GM12878 (cell line): ENCODE measurements at regions not wholly inside any gene's neighbourhood (a gene's known extent, or its start where the extent isn't known, plus 50 kb on each side); places are given as distances from the start of the nearest gene placed in this dataset.

Experiments
- ATAC-seq: fragments of 200-7000 bp; cut with Tn5 transposase; 3 replicates; pipeline ENCODE4 v1.9.1; 2020; ENCODE audit warnings: mild to moderate bottlenecking, moderate library complexity
- BruUV-seq: library from RNA; stranded (reverse); fragments of 400-500 nt; replicated peaks from 2 replicates; lab custom pipeline; 2021; lab: Mats Ljungman, UMichigan
- CTCF ChIA-PET: fragments of 300-600 bp; sonication (Branson Sonifier 250); formaldehyde crosslinking; extraction: SDS; loops from one replicate; lab custom pipeline; 2021; ENCODE audit warnings: inconsistent platforms; lab: Yijun Ruan, JAX
- POLR2A ChIA-PET: fragments of 350-600 bp; formaldehyde crosslinking; extraction: SDS; loops from one replicate; lab custom pipeline; 2021; ENCODE audit warnings: inconsistent platforms; lab: Charles Lee
- RAD21 ChIA-PET: fragments of 300-600 bp; sonication (Branson Sonifier 250); formaldehyde crosslinking; loops from one replicate; lab custom pipeline; 2023; ENCODE audit warnings: antibody characterized with exemption; ENCODE audit not compliant: unreplicated experiment; lab: Charles Lee
- SMC1A ChIA-PET: fragments of 300-600 bp; sonication (Branson Sonifier 250); formaldehyde crosslinking; loops from one replicate; lab custom pipeline; 2023; ENCODE audit not compliant: unreplicated experiment, uncharacterized antibody; lab: Charles Lee
- DNase-seq: peaks from one replicate; pipeline ENCODE4 v3.0.0-alpha.2; 2011; ENCODE audit warnings: low read depth, low spot score
- FAIRE-seq: peaks from 3 replicates; lab custom pipeline; 2011; peaks lifted over from hg19 to GRCh38; lab: Jason Lieb, UNC
- H2AFZ ChIP-seq: 2 replicates; pipeline ENCODE4 v1.6.0; 2011; ENCODE audit warnings: low read depth, low read length, control low read depth; ENCODE audit not compliant: control insufficient read depth
- H3K27ac ChIP-seq: 2 replicates; pipeline ENCODE4 v1.5.1; 2011; ENCODE audit warnings: control low read depth; ENCODE audit not compliant: control insufficient read depth, insufficient read depth
- H3K27me3 ChIP-seq, 2 experiments: replicated peaks in 1 of 2; 2 replicates each; pipeline versions ENCODE4 v1.6.0 to v1.6.1; 2011; ENCODE audit warnings: low read length in 1 of 2; ENCODE audit not compliant: control insufficient read depth in 2 of 2, insufficient read depth in 2 of 2
- H3K36me3 ChIP-seq, 2 experiments: 2 replicates each; pipeline ENCODE4 v1.5.1; 2011; ENCODE audit warnings: low read length in 1 of 2; ENCODE audit not compliant: control insufficient read depth in 2 of 2, insufficient read depth in 2 of 2
- H3K4me1 ChIP-seq: 2 replicates; pipeline ENCODE4 v1.6.1; 2011; ENCODE audit warnings: mild to moderate bottlenecking, low read length, moderate library complexity, mixed read lengths; ENCODE audit not compliant: control insufficient read depth, insufficient read depth
- H3K4me2 ChIP-seq: 2 replicates; pipeline ENCODE4 v1.6.0; 2011; ENCODE audit warnings: control low read depth; ENCODE audit not compliant: control insufficient read depth, insufficient read depth
- H3K4me3 ChIP-seq: fragments of 200-600 bp; sonication (generic); 2 replicates; pipeline ENCODE4 v1.5.1; 2016
- H3K79me2 ChIP-seq: 2 replicates; pipeline ENCODE4 v1.6.0; 2011; ENCODE audit warnings: low read length; ENCODE audit not compliant: control insufficient read depth, insufficient read depth
- H3K9ac ChIP-seq: 2 replicates; pipeline ENCODE4 v1.8.0; 2011; ENCODE audit warnings: low read length, control low read depth, mixed read lengths; ENCODE audit not compliant: control insufficient read depth, insufficient read depth
- H3K9me3 ChIP-seq: replicated peaks from 3 replicates; pipeline ENCODE4 v1.5.1; 2011; ENCODE audit warnings: mild to moderate bottlenecking, low read length; ENCODE audit not compliant: control insufficient read depth, insufficient read depth
- H4K20me1 ChIP-seq: 2 replicates; pipeline ENCODE4 v1.6.0; 2011; ENCODE audit not compliant: control insufficient read depth, insufficient read depth
- BACH1 ChIP-seq: fragments of 450-650 bp; IDR thresholded peaks from 2 replicates; pipeline ENCODE4 v1.6.1; 2017; ENCODE audit warnings: mild to moderate bottlenecking, borderline replicate concordance
- BCLAF1 ChIP-seq: fragments of 450-650 bp; IDR thresholded peaks from 2 replicates; pipeline ENCODE4 v1.6.1; 2017; ENCODE audit warnings: antibody characterized with exemption, mild to moderate bottlenecking, moderate library complexity
- BHLHE40 ChIP-seq, 2 experiments: fragments of 450-650 bp in 1 of 2; IDR thresholded peaks; 2 replicates each; pipeline ENCODE4 v1.6.1; 2011 to 2017; ENCODE audit warnings: low read depth in 2 of 2, borderline replicate concordance in 1 of 2, improper control_type of control experiment in 1 of 2, low read length in 1 of 2, mild to moderate bottlenecking in 1 of 2
- CREB1 ChIP-seq: IDR thresholded peaks from 2 replicates; pipeline ENCODE4 v1.6.1; 2012; ENCODE audit warnings: low read depth, mild to moderate bottlenecking, inconsistent platforms
- HDGF ChIP-seq: fragments of 450-650 bp; IDR thresholded peaks from 2 replicates; pipeline ENCODE4 v1.6.1; 2016; ENCODE audit warnings: antibody characterized with exemption
- IRF5 ChIP-seq: fragments of 450-650 bp; IDR thresholded peaks from 2 replicates; pipeline ENCODE4 v1.6.1; 2017; ENCODE audit warnings: borderline replicate concordance
- MAX ChIP-seq: IDR thresholded peaks from 2 replicates; pipeline ENCODE4 v1.6.1; 2012; ENCODE audit warnings: low read depth, low read length, improper control_type of control experiment
- MEF2A ChIP-seq: IDR thresholded peaks from 2 replicates; pipeline ENCODE4 v1.6.1; 2011; ENCODE audit warnings: low read depth, mild to moderate bottlenecking, low read length, moderate library complexity; ENCODE audit not compliant: insufficient read depth
- MYC ChIP-seq: IDR thresholded peaks from 2 replicates; pipeline ENCODE4 v1.6.1; 2011; ENCODE audit warnings: mild to moderate bottlenecking, low read length, moderate library complexity, inconsistent platforms; ENCODE audit not compliant: insufficient read depth, insufficient replicate concordance, insufficient read length, severe bottlenecking
- NFXL1 ChIP-seq: fragments of 450-650 bp; IDR thresholded peaks from 2 replicates; pipeline ENCODE4 v1.6.1; 2017; ENCODE audit warnings: antibody characterized with exemption, mild to moderate bottlenecking, borderline replicate concordance
- POU2F2 ChIP-seq: IDR thresholded peaks from 3 replicates; pipeline ENCODE4 v1.6.1; 2011; ENCODE audit warnings: low read depth, mild to moderate bottlenecking, low read length, borderline replicate concordance
- TCF3 ChIP-seq: IDR thresholded peaks from 2 replicates; pipeline ENCODE4 v1.6.1; 2012; ENCODE audit warnings: low read depth, mild to moderate bottlenecking, low read length, borderline replicate concordance; ENCODE audit not compliant: insufficient read depth
- WGBS: methylation state at CpG from one replicate; pipeline ENCODE4 v1.1.6; 2016; ENCODE audit warnings: low lambda C conversion rate; ENCODE audit not compliant: insufficient replicate concordance, insufficient coverage; ENCODE audit errors: missing lambda C conversion rate; 5-methylcytosine and 5-hydroxymethylcytosine counted together
- in situ Hi-C: fragments of 300-500 bp; cut with MboI; formaldehyde crosslinking; loops from 9 replicates; pipeline ENCODE4 v1.14.3; 2018; ENCODE audit warnings: mixed read lengths
- intact Hi-C: fragments of 100-400 bp; cut with micrococcal nuclease; formaldehyde crosslinking; loops from one replicate; pipeline ENCODE4 v1.14.2; 2022; ENCODE audit not compliant: unreplicated experiment

- ChIA-PET CTCF (no interaction called here), SMC1A (no interaction called here), POLR2A (no interaction called here), RAD21 (no interaction called here)
- H4K20me1 ChIP-seq, result no peaks in the 10 kb centered on the region
- FAIRE-seq, result no peak
- no peaks in the 10 kb centered on the region for H3K36me3 ChIP-seq
- BruUV-seq, result no TSS peak
- ATAC-seq, result no peak
- intact Hi-C loops, result no loop called here
- no peak overlapping the region for H3K27ac ChIP-seq
- no peaks in the 10 kb centered on the region for H3K4me1 ChIP-seq
- no peak for TF ChIP-seq HDGF
- TF ChIP-seq BCLAF1, result no peak
- no peak for TF ChIP-seq NFXL1
- no peak for TF ChIP-seq MYC
- no peak for TF ChIP-seq IRF5
- TF ChIP-seq BACH1, result no peak
- TF ChIP-seq POU2F2, result no peak
- TF ChIP-seq BHLHE40 (IDR thresholded peaks at IDR 0.05; ENCODE audit: borderline replicate concordance in 1 of 2, low read depth in 2 of 2, low read length in 1 of 2), result no peak
- TF ChIP-seq TCF3, result no peak
- TF ChIP-seq MAX, result no peak
- TF ChIP-seq CREB1, result no peak
- TF ChIP-seq MEF2A, result no peak
- no peak overlapping the region for H3K9ac ChIP-seq
- no peak overlapping the region for H3K4me3 ChIP-seq
- H3K4me2 ChIP-seq, result no peak overlapping the region
- WGBS, result 50% methylated on average over 4 of the region's 4 CpGs
- no peak for DNase-seq
- H3K9me3 ChIP-seq, result no peaks in the 10 kb centered on the region
- H3K79me2 ChIP-seq, result no peaks in the 10 kb centered on the region
- no peak overlapping the region for H2AFZ ChIP-seq
- no peaks in the 10 kb centered on the region for H3K27me3 ChIP-seq
- in situ Hi-C loops, result no loop called here
Observed at GRCh38 chr9:107832871-107833270, 343.3 kb upstream of the KLF4 start.
